Endothelial cell of umbilical vein (primary cell): ENCODE measurements at regions not wholly inside any gene's neighbourhood (a gene's known extent, or its start where the extent isn't known, plus 50 kb on each side); places are given as distances from the start of the nearest gene placed in this dataset.

Source experiments
- BruUV-seq: library from RNA; stranded (reverse); fragments of 400-500 nt; replicated peaks from 2 replicates; lab custom pipeline; 2021; lab: Mats Ljungman, UMichigan
- CTCF ChIA-PET: fragments of 300-600, 350-600 bp; sonication (Branson Sonifier 250); formaldehyde crosslinking; loops from one replicate; lab custom pipeline; 2021; ENCODE audit warnings: antibody characterized with exemption, inconsistent platforms; lab: Charles Lee
- POLR2A ChIA-PET: fragments of 300-600, 350-600 bp; sonication (Branson Sonifier 250); formaldehyde crosslinking; loops from one replicate; lab custom pipeline; 2021; ENCODE audit warnings: antibody characterized with exemption, inconsistent platforms; lab: Charles Lee
- DNase-seq: peaks from one replicate; pipeline ENCODE4 v3.0.0-alpha.2; 2011; ENCODE audit warnings: low read depth, low spot score
- FAIRE-seq: peaks from 2 replicates; lab custom pipeline; 2011; peaks lifted over from hg19 to GRCh38; lab: Jason Lieb, UNC
- H2AFZ ChIP-seq: 2 replicates; pipeline ENCODE4 v1.6.0; 2012; ENCODE audit warnings: low read depth, low read length, control low read depth, inconsistent platforms
- H3K27ac ChIP-seq: 2 replicates; pipeline ENCODE4 v1.5.1; 2011; ENCODE audit warnings: low read depth, mild to moderate bottlenecking, control low read depth, low read length, moderate library complexity; ENCODE audit not compliant: insufficient read depth
- H3K27me3 ChIP-seq, 2 experiments: 2 replicates each; pipeline versions ENCODE4 v1.6.0 to v1.6.1; 2011; ENCODE audit warnings: low read length in 2 of 2, mixed read lengths in 1 of 2; ENCODE audit not compliant: control insufficient read depth in 2 of 2, insufficient read depth in 2 of 2
- H3K36me3 ChIP-seq, 2 experiments: 2 replicates in 1 of 2; 3 replicates in 1 of 2; pipeline ENCODE4 v1.5.1; 2011; ENCODE audit warnings: low read length in 2 of 2, mild to moderate bottlenecking in 1 of 2, moderate library complexity in 1 of 2; ENCODE audit not compliant: control insufficient read depth in 2 of 2, insufficient read depth in 2 of 2; ENCODE audit errors: extremely low read depth in 1 of 2
- H3K4me1 ChIP-seq: 3 replicates; pipeline ENCODE4 v1.5.1; 2011; ENCODE audit warnings: mild to moderate bottlenecking, low read length; ENCODE audit not compliant: control insufficient read depth, insufficient read depth; ENCODE audit errors: extremely low read depth
- H3K4me2 ChIP-seq: 2 replicates; pipeline ENCODE4 v1.6.1; 2011; ENCODE audit warnings: low read length, control low read depth, mixed read lengths; ENCODE audit not compliant: insufficient read depth
- H3K4me3 ChIP-seq, 3 experiments: fragments of 200-600 bp in 1 of 3; sonication (generic), shearing (Covaris generic) in 1 of 3; replicated peaks in 1 of 3; 2 replicates each; pipeline ENCODE4 v1.5.1; 2011 to 2016; ENCODE audit warnings: control low read depth in 3 of 3, low read length in 3 of 3, mild to moderate bottlenecking in 2 of 3, inconsistent platforms in 1 of 3, low read depth in 1 of 3, moderate library complexity in 1 of 3; ENCODE audit not compliant: insufficient read depth in 1 of 3
- H3K79me2 ChIP-seq: 2 replicates; pipeline ENCODE4 v1.6.0; 2012; ENCODE audit warnings: low read length, inconsistent platforms; ENCODE audit not compliant: control insufficient read depth, insufficient read depth
- H3K9ac ChIP-seq: replicated peaks from 2 replicates; pipeline ENCODE3; 2011; ENCODE audit warnings: low read length, control low read depth; ENCODE audit not compliant: insufficient read depth; ENCODE audit errors: extremely low read depth
- H3K9me1 ChIP-seq: replicated peaks from 3 replicates; pipeline ENCODE4 v1.6.0; 2011; ENCODE audit warnings: mild to moderate bottlenecking, low read length; ENCODE audit not compliant: control insufficient read depth, insufficient read depth; ENCODE audit errors: extremely low read depth
- H3K9me3 ChIP-seq: replicated peaks from 2 replicates; pipeline ENCODE4 v1.5.1; 2012; ENCODE audit warnings: low read length, inconsistent platforms; ENCODE audit not compliant: control insufficient read depth, insufficient read depth
- H4K20me1 ChIP-seq: replicated peaks from 2 replicates; pipeline ENCODE3; 2011; ENCODE audit warnings: mild to moderate bottlenecking, low read length; ENCODE audit not compliant: control insufficient read depth, insufficient read depth; ENCODE audit errors: extremely low read depth
- EZH2 ChIP-seq: IDR thresholded peaks from 2 replicates; pipeline ENCODE4 v1.6.1; 2012; ENCODE audit warnings: borderline replicate concordance, low read depth, mild to moderate bottlenecking, moderate library complexity, low read length, inconsistent platforms; ENCODE audit not compliant: severe bottlenecking
- FOS ChIP-seq: IDR thresholded peaks from 2 replicates; pipeline ENCODE4 v1.6.1; 2011; ENCODE audit warnings: mild to moderate bottlenecking, low read length, moderate library complexity, borderline replicate concordance; ENCODE audit not compliant: insufficient read depth
- GATA2 ChIP-seq: IDR thresholded peaks from 2 replicates; pipeline ENCODE4 v1.7.0; 2011; ENCODE audit warnings: low read depth, mild to moderate bottlenecking, moderate library complexity, mixed read lengths, low read length; ENCODE audit not compliant: insufficient read length, insufficient read depth
- JUN ChIP-seq: IDR thresholded peaks from 2 replicates; pipeline ENCODE4 v1.6.1; 2011; ENCODE audit warnings: borderline replicate concordance, low read depth; ENCODE audit not compliant: insufficient read length, insufficient read depth
- MYC ChIP-seq: IDR thresholded peaks from one replicate; pipeline ENCODE4 v1.6.1; 2011; ENCODE audit warnings: mild to moderate bottlenecking, low read depth, low read length
- POLR2A ChIP-seq: IDR thresholded peaks from 2 replicates; pipeline ENCODE4 v1.6.1; 2012; ENCODE audit warnings: low read depth, mild to moderate bottlenecking, control low read depth, low read length
- POLR2AphosphoS5 ChIP-seq: IDR thresholded peaks from 2 replicates; pipeline ENCODE4 v1.6.1; 2012; ENCODE audit warnings: low read depth, mild to moderate bottlenecking, control low read depth, low read length, moderate library complexity; ENCODE audit not compliant: insufficient read depth
- dilution Hi-C: fragments of 300-500 bp; cut with MboI; formaldehyde crosslinking; loops from one replicate; pipeline ENCODE4 v1.15.0; 2019; ENCODE audit warnings: low sequenced_read_pairs; ENCODE audit not compliant: extremely low pct_ligation_motif_present
- intact Hi-C: fragments of 100-400 bp; cut with micrococcal nuclease; formaldehyde crosslinking; loops from one replicate; pipeline ENCODE4 v1.10.0; 2022
- TF ChIP-seq, protein P1 (sequence below), 2 donors: IDR thresholded peaks; 1 replicate in 1 of 2; 2 replicates in 1 of 2; pipeline ENCODE4 v1.5.1; 2011; ENCODE audit warnings: low read length in 2 of 2, mild to moderate bottlenecking in 2 of 2, moderate library complexity in 2 of 2, control low read depth in 1 of 2, inconsistent platforms in 1 of 2, low read depth in 1 of 2; ENCODE audit not compliant: insufficient read depth in 1 of 2; ENCODE audit errors: extremely low read depth in 1 of 2
- TF ChIP-seq, protein P2 (sequence below): IDR thresholded peaks from 2 replicates; pipeline ENCODE4 v1.6.1; 2011; ENCODE audit not compliant: insufficient read depth, insufficient read length

GRCh38 chr18:22683196-22683676 lies 249.9 kb upstream of the RBBP8 start:
- Histone ChIP-seq H3K4me2 (peak overlapping the region; percentile 29), H3K27ac (no peak overlapping the region), H3K9me1 (no peaks in the 10 kb centered on the region), H2AFZ (peak overlapping the region; percentile 74), H3K27me3 (no peaks in the 10 kb centered on the region), H3K79me2 (no peaks in the 10 kb centered on the region), H3K36me3 (no peaks in the 10 kb centered on the region), H3K9ac (peak overlapping the region; percentile 2), H3K4me1 (peaks cover 8% of the 10 kb centered on the region), H4K20me1 (no peaks in the 10 kb centered on the region), H3K4me3 (no peak overlapping the region), H3K9me3 (no peaks in the 10 kb centered on the region)
- no peak for TF ChIP-seq POLR2A
- TF ChIP-seq, protein P1, sequence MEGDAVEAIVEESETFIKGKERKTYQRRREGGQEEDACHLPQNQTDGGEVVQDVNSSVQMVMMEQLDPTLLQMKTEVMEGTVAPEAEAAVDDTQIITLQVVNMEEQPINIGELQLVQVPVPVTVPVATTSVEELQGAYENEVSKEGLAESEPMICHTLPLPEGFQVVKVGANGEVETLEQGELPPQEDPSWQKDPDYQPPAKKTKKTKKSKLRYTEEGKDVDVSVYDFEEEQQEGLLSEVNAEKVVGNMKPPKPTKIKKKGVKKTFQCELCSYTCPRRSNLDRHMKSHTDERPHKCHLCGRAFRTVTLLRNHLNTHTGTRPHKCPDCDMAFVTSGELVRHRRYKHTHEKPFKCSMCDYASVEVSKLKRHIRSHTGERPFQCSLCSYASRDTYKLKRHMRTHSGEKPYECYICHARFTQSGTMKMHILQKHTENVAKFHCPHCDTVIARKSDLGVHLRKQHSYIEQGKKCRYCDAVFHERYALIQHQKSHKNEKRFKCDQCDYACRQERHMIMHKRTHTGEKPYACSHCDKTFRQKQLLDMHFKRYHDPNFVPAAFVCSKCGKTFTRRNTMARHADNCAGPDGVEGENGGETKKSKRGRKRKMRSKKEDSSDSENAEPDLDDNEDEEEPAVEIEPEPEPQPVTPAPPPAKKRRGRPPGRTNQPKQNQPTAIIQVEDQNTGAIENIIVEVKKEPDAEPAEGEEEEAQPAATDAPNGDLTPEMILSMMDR (IDR thresholded peaks at IDR 0.05; ENCODE audit: extremely low read depth in 1 of 2, insufficient read depth in 1 of 2, low read depth in 1 of 2, low read length in 2 of 2) = no peak
- TF ChIP-seq POLR2AphosphoS5 = no peak
- ChIA-PET CTCF (no interaction called here), POLR2A (no interaction called here)
- BruUV-seq = no TSS peak
- intact Hi-C loops (no loop called here), dilution Hi-C loops (no loop called here)
- peak; percentile 68 for FAIRE-seq
- DNase-seq = peak; percentile 58

GRCh38 chr18:22683786-22684185 lies 249.3 kb upstream of the RBBP8 start:
- Histone ChIP-seq H3K36me3 (no peaks in the 10 kb centered on the region), H2AFZ (no peak overlapping the region), H3K4me3 (no peak overlapping the region), H3K4me2 (no peak overlapping the region), H3K9me3 (no peaks in the 10 kb centered on the region), H4K20me1 (no peaks in the 10 kb centered on the region), H3K27ac (no peak overlapping the region), H3K9ac (no peak overlapping the region), H3K4me1 (peaks cover 8% of the 10 kb centered on the region), H3K27me3 (no peaks in the 10 kb centered on the region), H3K9me1 (no peaks in the 10 kb centered on the region), H3K79me2 (no peaks in the 10 kb centered on the region)
- ChIA-PET CTCF (no interaction called here), POLR2A (no interaction called here)
- no peak for TF ChIP-seq GATA2
- TF ChIP-seq POLR2A = no peak
- TF ChIP-seq MYC = no peak
- no peak for TF ChIP-seq FOS
- TF ChIP-seq, protein P2, sequence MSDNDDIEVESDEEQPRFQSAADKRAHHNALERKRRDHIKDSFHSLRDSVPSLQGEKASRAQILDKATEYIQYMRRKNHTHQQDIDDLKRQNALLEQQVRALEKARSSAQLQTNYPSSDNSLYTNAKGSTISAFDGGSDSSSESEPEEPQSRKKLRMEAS = no peak
- TF ChIP-seq JUN = no peak
- TF ChIP-seq, protein P1 (IDR thresholded peaks at IDR 0.05; ENCODE audit: extremely low read depth in 1 of 2, insufficient read depth in 1 of 2, low read depth in 1 of 2, low read length in 2 of 2) = no peak
- no peak for TF ChIP-seq POLR2AphosphoS5
- TF ChIP-seq EZH2 = no peak
- intact Hi-C loops (no loop called here), dilution Hi-C loops (no loop called here)
- no peak for DNase-seq
- FAIRE-seq = no peak
- BruUV-seq = no TSS peak
